PFSK-1 (cell line): ENCODE measurements at regions not wholly inside any gene's neighbourhood (a gene's known extent, or its start where the extent isn't known, plus 50 kb on each side); places are given as distances from the start of the nearest gene placed in this dataset.

Source experiments
- FOXP2 ChIP-seq: optimal IDR thresholded peaks from 2 replicates; pipeline ENCODE3; 2011; ENCODE audit warnings: borderline replicate concordance, control low read depth, inconsistent platforms; ENCODE audit not compliant: insufficient read depth; ENCODE audit errors: extremely low read length, extremely low read depth
- POLR2AphosphoS5 ChIP-seq: IDR thresholded peaks from 2 replicates; pipeline ENCODE4 v1.6.1; 2012; ENCODE audit warnings: low read depth, mild to moderate bottlenecking, control low read depth, low read length, moderate library complexity
- REST ChIP-seq, 2 experiments: IDR thresholded peaks; 2 replicates each; pipeline versions ENCODE4 v1.6.1 to v1.8.0; 2011 to 2012; ENCODE audit warnings: low read depth in 2 of 2, low read length in 2 of 2, control low read depth in 1 of 2, inconsistent platforms in 1 of 2, mild to moderate bottlenecking in 1 of 2, moderate library complexity in 1 of 2; ENCODE audit not compliant: insufficient read depth in 1 of 2
- SIN3A ChIP-seq: IDR thresholded peaks from 2 replicates; pipeline ENCODE4 v1.6.1; 2012; ENCODE audit warnings: mild to moderate bottlenecking, low read length, moderate library complexity, borderline replicate concordance; ENCODE audit not compliant: insufficient read depth
- TAF1 ChIP-seq: IDR thresholded peaks from 2 replicates; pipeline ENCODE4 v1.6.1; 2012; ENCODE audit warnings: low read length, control low read depth, borderline replicate concordance; ENCODE audit not compliant: insufficient read depth

GRCh38 chr2:65896446-65896845 lies 464.0 kb upstream of the SPRED2 start:
- TF ChIP-seq POLR2AphosphoS5 (no peak), SIN3A (no peak), REST (IDR thresholded peaks at IDR 0.05; ENCODE audit: insufficient read depth in 1 of 2, low read depth in 2 of 2, low read length in 2 of 2) (no peak), FOXP2 (no peak), TAF1 (no peak)

DNA sequence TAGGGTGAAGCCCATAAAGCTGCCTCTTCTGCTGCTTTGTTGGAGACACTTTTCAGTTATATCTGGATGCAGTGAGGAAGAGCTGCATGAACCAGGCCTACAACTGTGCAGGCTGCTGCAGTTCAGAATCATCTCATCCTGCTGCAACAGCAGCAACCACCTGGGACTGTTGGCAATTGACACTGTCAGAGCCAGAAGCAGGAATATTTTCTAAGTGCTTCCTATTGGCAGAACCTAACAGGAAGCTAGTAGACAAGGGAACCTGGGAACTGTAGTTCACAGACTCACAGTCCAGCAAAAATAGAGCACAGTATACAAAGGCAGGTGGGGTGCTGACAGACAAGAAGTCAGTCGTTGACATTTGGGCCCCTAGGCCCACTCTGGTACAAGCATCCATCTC lies 452.9 kb upstream of the SPRED2 start:
- no peak for TF ChIP-seq POLR2AphosphoS5
- no peak for TF ChIP-seq SIN3A
- no peak for TF ChIP-seq TAF1
- no peak for TF ChIP-seq FOXP2
- TF ChIP-seq REST (IDR thresholded peaks at IDR 0.05; ENCODE audit: insufficient read depth in 1 of 2, low read depth in 2 of 2, low read length in 2 of 2) = no peak

GRCh38 chr2:65881592-65881991 lies 449.2 kb upstream of the SPRED2 start:
- TF ChIP-seq POLR2AphosphoS5 = no peak
- no peak for TF ChIP-seq REST (IDR thresholded peaks at IDR 0.05; ENCODE audit: insufficient read depth in 1 of 2, low read depth in 2 of 2, low read length in 2 of 2)
- TF ChIP-seq TAF1 = no peak
- no peak for TF ChIP-seq FOXP2
- TF ChIP-seq SIN3A = no peak

- TF ChIP-seq SIN3A = no peak
- TF ChIP-seq REST (IDR thresholded peaks at IDR 0.05; ENCODE audit: insufficient read depth in 1 of 2, low read depth in 2 of 2, low read length in 2 of 2) = no peak
- TF ChIP-seq FOXP2 = no peak
- TF ChIP-seq TAF1 = no peak
- no peak for TF ChIP-seq POLR2AphosphoS5
Measured at GRCh38 chr2:65880436-65880835, 448.0 kb upstream of the SPRED2 start.

DNA sequence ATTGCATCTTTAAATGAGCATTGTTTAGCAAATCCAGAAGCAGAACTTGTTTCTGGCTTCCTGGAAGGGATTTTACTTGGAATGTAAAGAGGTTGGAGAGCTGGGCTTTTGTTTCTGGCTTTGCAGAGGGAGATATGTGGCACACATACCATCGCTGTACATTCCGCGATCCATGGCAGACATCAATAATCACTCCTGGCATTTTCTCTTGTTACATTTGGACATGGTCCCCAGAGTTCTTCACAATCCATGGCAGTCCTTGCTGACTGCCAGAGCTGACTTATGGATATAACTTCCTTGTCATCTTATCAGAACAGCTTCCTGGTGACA lies 445.6 kb upstream of the SPRED2 start:
- TF ChIP-seq REST (IDR thresholded peaks at IDR 0.05; ENCODE audit: insufficient read depth in 1 of 2, low read depth in 2 of 2, low read length in 2 of 2) (no peak), FOXP2 (no peak), POLR2AphosphoS5 (no peak), TAF1 (no peak)
